ENCODE measurements at regions not wholly inside any gene's neighbourhood (a gene's known extent, or its start where the extent isn't known, plus 50 kb on each side); places are given as distances from the start of the nearest gene placed in this dataset.

- no peak for TF ChIP-seq POLR2A (IDR thresholded peaks at IDR 0.05)
- TF ChIP-seq CTCF (IDR thresholded peaks at IDR 0.05): no peak
- TF ChIP-seq EP300 (IDR thresholded peaks at IDR 0.05): no peak
These were observed 1827.2 kb downstream of the ARAP2 start for GRCh38 chr4:34417160-34417559.
